ENCODE measurements at regions not wholly inside any gene's neighbourhood (a gene's known extent, or its start where the extent isn't known, plus 50 kb on each side); places are given as distances from the start of the nearest gene placed in this dataset.
"Not testable (repeated sequence)": the region's sequence is repeated elsewhere in the genome, so short reads cannot be mapped to it uniquely, and the experiment has no call there.

DNA sequence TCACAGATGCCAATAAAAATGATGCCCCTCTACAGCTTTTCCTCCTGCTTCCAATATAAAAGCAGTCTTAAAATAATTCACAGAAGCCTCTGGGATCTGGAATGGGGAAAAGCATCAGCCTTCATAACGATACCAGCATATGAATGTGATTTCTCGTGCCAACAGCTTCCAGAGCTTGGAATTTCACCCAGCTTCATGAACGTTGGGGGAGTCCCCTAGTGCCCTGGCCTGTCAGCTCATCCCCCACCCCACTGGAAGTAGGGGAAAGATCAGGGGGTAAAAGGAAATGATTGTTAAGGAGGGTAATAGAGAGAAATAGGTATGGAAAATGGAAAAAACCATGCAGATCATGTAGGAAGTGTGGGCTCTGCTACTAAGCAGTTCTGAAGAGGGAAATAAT is 253.6 kb downstream of the INHBA start:
- Mint-ChIP-seq H3K27me3 (no peaks in the 10 kb centered on the region), H3K4me1 (no peaks in the 10 kb centered on the region), H3K36me3 (ENCODE audit: low read depth) (no peaks in the 10 kb centered on the region), H3K27ac (no peak overlapping the region), H3K4me3 (no peak overlapping the region), H3K9me3 (peaks cover 9% of the 10 kb centered on the region)
- no peak for ATAC-seq (replicated peaks)

DNA sequence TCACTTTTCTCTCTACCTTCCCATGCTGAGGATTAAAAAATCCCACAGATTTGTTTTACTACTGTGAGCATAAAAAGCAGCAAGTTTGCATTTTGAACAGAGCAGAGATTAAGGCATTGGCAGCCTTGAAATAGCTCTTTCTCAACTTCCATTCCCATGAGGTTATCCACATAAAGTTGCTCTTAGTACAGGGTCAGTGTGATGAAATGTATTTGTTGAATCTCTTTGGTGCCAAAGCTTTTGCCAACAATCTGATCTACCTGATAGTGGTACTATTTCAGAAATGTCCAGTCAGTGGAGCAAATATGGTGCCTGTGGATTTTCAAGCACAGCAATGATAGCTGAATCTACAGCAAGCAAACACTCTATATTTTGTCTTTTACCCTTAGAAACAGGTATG is 254.8 kb downstream of the INHBA start:
- Mint-ChIP-seq H3K9me3 (peaks cover 4% of the 10 kb centered on the region), H3K36me3 (ENCODE audit: low read depth) (no peaks in the 10 kb centered on the region)

DNA sequence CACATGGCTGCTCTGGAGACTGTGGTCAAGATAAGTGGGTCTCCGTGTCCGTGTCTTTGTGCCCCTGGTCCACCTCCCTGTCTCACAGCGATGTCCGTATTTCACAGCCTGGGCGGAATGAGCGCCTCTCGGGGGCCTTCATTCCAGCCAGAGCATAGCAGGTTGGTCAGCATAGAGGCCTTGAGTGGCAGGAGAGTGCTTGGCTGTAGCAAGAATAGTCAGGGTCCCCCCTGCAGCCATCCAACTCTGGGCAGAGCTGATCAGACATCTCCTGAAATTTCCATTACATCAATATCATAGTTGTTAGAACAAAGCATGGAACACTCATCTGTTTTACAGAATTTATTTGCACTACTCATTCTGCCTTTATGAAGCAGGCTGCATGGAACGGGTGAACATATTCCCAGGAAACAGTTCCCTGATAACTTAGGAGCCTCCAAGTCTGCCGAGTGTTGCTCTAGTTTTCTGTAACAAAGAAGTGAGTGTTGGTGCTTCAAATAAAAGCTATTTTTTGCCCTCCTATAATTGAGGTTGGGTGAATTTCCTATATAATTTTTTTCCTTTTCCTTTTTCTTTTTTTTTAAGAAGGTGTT is 255.3 kb downstream of the INHBA start:
- no peaks in the 10 kb centered on the region for H3K4me1 Mint-ChIP-seq
- no peak overlapping the region for H3K27ac Mint-ChIP-seq
- no peak overlapping the region for H3K4me3 Mint-ChIP-seq
- no peaks in the 10 kb centered on the region for H3K27me3 Mint-ChIP-seq
- no peak for ATAC-seq (replicated peaks)
- H3K9me3 Mint-ChIP-seq = peaks cover 4% of the 10 kb centered on the region
- H3K36me3 Mint-ChIP-seq (ENCODE audit: low read depth) = no peaks in the 10 kb centered on the region

More for the DNA sequence above, 254.8 kb downstream of the INHBA start:
- Mint-ChIP-seq H3K27me3 (no peaks in the 10 kb centered on the region), H3K4me1 (no peaks in the 10 kb centered on the region), H3K4me3 (no peak overlapping the region), H3K27ac (no peak overlapping the region)
- no peak for ATAC-seq (replicated peaks)

DNA sequence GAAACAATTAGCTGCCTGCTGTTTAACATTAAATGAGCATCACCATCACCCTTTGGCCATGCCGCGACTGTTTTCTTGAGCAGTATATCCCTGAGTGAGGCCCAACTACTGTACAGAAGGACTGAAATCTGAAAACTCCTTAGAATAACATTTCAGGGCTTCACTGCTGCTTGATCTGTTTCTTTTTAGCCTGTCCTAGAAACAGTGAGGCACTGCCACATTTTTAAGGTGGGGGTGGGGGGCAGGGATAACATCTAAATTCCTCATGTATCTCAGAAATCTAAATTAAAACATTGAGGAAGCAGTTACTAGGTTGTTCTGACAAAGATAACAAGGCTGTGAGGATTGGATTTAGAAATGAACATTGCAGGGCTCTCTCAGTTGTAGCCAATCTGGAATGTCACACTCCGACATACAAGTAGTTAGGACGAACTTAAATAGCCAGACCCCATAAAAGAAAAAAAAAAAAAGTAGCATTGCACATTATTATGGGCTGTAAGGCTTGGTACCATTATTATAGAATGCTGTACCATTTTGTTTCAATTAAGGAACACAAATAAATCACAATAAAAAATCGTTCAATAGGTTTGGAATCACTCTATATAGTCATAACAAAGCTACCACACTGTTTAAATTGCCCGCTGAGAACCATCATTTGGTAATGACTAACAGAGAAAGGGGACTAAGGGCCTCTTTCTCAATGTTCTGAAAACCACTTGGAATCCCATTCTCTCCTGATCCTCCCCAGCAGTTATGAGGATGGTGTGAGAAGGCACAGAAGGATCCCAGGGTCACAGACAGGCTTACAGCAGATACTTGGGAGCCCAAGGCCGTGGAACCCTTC is 256.1 kb downstream of the INHBA start:
- Mint-ChIP-seq H3K4me3 (no peak overlapping the region), H3K4me1 (no peaks in the 10 kb centered on the region), H3K27me3 (no peaks in the 10 kb centered on the region), H3K9me3 (peaks cover 4% of the 10 kb centered on the region), H3K36me3 (ENCODE audit: low read depth) (no peaks in the 10 kb centered on the region), H3K27ac (no peak overlapping the region)
- no peak for ATAC-seq (replicated peaks)

DNA sequence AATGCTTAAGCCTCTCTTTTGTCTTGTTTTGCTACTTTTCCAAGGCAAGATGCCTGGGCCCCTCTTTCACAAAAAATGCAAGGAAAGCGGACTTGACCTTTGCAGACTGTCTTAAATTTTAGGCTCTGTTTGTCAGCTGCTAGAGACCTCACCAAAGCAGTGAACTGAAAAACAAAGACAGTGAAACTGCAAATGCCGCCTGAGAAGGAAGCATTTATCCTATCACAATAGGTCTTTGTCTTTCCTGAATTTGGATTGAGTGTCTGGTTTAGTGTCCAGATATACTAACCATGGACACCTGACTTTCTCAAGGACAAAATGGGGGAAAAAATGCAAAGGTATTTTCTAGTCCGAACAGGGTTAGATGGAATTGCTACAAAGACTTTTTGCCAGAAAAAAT is 256.9 kb downstream of the INHBA start:
- H3K4me1 Mint-ChIP-seq = no peaks in the 10 kb centered on the region
- no peaks in the 10 kb centered on the region for H3K27me3 Mint-ChIP-seq
- peaks cover 4% of the 10 kb centered on the region for H3K9me3 Mint-ChIP-seq
- H3K27ac Mint-ChIP-seq = no peak overlapping the region
- H3K36me3 Mint-ChIP-seq (ENCODE audit: low read depth) = no peaks in the 10 kb centered on the region
- H3K4me3 Mint-ChIP-seq = no peak overlapping the region
- no peak for ATAC-seq (replicated peaks)

DNA sequence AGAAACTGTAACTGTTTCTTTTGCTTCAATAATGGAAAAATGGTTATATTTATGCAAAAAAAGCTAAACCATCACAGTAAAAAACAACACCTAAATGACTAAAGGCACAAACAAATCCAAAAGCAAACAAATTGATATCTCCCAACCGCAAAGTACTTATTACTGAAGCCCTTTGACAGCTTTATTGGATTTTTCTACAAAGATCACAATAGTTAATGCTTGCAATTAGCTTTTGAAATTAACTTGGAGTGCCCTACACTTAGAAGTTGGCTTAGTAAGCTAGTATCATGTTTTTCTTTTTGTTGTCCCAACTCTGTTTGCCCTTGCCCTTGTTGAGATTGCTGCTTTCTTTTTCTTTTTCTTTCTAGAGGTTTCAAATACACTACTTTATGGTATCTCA is 257.5 kb downstream of the INHBA start:
- Mint-ChIP-seq H3K9me3 (peaks cover 1% of the 10 kb centered on the region), H3K27me3 (no peaks in the 10 kb centered on the region), H3K4me3 (no peak overlapping the region), H3K27ac (no peak overlapping the region), H3K36me3 (ENCODE audit: low read depth) (no peaks in the 10 kb centered on the region), H3K4me1 (no peaks in the 10 kb centered on the region)
- ATAC-seq (replicated peaks) = no peak

DNA sequence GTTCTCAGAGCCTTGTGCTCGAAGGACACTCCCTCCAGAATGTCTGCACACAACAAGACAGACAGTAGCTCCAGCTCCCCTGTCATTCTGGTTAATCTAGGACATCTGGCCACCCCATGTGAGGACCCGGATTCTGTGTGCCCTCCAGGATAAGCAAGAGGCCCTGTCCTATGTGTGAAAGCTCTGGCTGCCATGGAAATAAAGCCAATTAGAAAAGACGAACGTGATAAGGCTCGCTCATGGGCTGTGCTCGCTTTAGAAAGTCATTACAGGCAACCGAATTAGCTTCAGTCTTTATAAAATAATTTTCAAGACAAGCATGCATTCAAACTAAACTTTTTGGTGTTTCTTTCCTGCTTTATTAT is 263.4 kb downstream of the INHBA start:
- no peak overlapping the region for H3K27ac Mint-ChIP-seq
- H3K36me3 Mint-ChIP-seq (ENCODE audit: low read depth) = no peaks in the 10 kb centered on the region
- no peak for ATAC-seq (replicated peaks)
- H3K27me3 Mint-ChIP-seq = no peaks in the 10 kb centered on the region
- no peak overlapping the region for H3K4me3 Mint-ChIP-seq
- H3K9me3 Mint-ChIP-seq = peaks cover 8% of the 10 kb centered on the region
- H3K4me1 Mint-ChIP-seq = no peaks in the 10 kb centered on the region

DNA sequence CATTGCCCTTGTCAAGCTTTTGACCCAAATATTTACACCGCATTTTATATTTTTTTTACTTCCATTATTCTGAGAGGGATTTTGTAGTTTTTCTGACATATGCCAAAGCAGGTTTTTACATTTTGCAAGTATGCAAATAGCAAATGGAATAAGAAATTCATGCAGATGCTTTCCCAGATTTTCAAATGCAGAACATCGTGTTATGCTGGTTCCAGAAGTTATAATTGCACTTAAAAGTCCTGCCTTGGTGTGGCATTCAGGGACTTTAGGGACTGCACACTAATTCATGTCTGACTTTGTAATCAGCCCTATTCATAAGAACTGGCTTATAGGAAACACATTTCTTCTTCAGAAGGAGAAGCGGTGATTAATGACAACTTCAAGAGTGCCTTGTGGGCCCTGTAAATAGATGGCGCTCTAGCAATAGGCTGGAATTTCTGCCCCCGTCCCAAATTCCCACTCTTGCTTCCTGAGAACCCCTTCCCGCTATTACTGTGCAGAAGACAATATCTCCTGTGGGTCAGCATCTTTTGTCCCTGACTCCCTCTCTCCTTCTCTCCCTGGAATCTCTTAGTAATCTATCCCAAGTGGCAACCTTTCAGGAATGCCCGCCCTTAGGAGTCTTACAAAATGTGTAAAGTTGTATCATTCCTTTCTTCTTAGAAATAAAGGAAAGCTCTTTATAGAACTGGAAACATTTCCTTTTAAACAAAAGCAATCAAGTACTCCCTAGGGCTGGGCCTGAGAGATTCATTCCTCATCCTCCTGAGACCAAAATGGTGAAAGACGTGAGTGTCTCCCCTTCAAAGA is 264.0 kb downstream of the INHBA start:
- H3K4me3 Mint-ChIP-seq = no peak overlapping the region
- no peak overlapping the region for H3K27ac Mint-ChIP-seq
- no peaks in the 10 kb centered on the region for H3K27me3 Mint-ChIP-seq
- H3K9me3 Mint-ChIP-seq = peaks cover 11% of the 10 kb centered on the region
- no peaks in the 10 kb centered on the region for H3K4me1 Mint-ChIP-seq
- no peaks in the 10 kb centered on the region for H3K36me3 Mint-ChIP-seq (ENCODE audit: low read depth)
- ATAC-seq (replicated peaks) = no peak

DNA sequence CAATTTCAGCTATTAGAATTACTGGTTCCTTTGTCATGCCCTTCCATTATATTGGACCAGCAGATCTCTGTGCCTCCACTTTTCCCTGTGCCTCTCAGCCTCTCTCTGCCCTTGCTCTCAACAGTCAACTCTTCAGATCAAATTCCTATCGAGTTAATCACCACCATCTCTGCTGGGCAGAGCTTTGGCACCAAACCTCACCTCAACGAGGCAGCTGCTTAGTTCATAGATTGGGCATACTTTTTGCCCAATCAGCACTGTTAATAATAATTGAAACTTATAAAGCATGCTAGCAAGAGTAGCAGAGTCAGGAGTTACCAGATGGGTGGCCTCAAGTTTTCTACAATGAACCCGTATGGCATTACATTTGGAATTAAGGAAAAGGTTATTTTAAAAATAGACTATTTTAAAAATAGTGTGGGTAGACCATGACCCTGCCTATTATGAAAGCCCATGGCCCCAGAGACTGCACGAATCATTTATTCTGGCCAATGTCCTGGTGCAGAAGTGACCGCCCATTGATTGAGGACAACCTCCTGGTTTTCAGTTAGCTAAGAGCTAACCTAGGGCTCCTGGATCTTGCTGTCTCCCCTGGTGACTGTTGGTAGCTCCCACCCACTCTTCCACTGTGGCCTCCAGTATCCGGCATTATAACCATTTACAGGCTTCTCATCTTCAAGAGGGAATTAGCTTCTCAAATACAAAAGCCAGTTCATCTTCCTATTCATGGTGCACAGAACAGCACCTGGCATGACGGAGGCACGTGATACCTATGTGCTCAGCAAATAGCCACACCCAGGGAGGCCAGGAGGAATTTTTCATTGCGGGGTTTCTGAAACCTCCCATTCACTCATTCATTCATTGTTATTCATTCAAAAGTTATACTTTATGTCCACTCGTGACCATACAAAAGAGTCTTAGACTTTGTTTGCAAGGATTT is 265.4 kb downstream of the INHBA start:
- Mint-ChIP-seq H3K9me3 (peaks cover 11% of the 10 kb centered on the region), H3K4me3 (no peak overlapping the region), H3K4me1 (no peaks in the 10 kb centered on the region), H3K36me3 (ENCODE audit: low read depth) (no peaks in the 10 kb centered on the region), H3K27me3 (no peaks in the 10 kb centered on the region), H3K27ac (no peak overlapping the region)
- ATAC-seq (replicated peaks) = no peak

DNA sequence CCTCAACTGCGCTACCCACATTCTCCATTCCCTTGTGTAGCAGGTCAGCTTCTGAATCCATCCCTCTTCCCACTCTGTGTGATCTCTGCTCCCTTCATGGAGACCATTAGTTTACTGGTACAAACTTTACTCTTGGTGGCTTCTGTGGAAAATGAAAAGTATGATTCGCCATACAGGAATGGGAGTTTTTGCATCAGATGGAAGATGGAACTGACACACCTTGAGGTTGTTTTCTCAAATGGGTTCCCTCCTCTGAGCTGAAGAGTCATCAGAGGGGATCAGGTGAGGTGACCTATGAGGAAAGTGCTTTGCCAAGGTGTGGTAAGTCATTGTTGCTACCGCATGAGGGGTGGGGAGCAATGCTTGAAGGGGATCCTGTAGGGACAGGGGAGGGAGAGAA is 266.8 kb downstream of the INHBA start:
- no peaks in the 10 kb centered on the region for H3K27me3 Mint-ChIP-seq
- no peaks in the 10 kb centered on the region for H3K4me1 Mint-ChIP-seq
- no peak overlapping the region for H3K27ac Mint-ChIP-seq
- peaks cover 19% of the 10 kb centered on the region for H3K9me3 Mint-ChIP-seq
- H3K4me3 Mint-ChIP-seq = no peak overlapping the region
- ATAC-seq (replicated peaks) = no peak
- no peaks in the 10 kb centered on the region for H3K36me3 Mint-ChIP-seq (ENCODE audit: low read depth)

DNA sequence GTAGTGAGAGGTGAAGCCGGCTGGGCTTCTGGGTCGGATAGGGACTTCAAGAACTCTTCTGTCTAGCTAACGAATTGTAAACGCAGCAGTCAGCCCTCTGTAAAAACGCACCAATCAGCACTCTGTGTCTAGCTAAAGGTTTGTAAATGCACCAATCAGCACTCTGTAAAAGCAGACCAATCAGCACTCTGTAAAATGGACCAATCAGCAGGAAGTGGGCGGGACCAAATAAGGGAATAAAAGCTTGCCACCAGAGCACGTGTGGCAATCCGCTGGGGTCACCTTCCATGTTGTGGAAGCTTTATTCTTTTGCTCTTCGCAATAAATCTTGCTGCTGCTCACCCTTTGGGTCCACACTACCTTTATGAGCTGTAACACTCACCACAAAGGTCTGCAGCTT is 267.9 kb downstream of the INHBA start:
- not testable (repeated sequence) for H3K4me3 Mint-ChIP-seq

DNA sequence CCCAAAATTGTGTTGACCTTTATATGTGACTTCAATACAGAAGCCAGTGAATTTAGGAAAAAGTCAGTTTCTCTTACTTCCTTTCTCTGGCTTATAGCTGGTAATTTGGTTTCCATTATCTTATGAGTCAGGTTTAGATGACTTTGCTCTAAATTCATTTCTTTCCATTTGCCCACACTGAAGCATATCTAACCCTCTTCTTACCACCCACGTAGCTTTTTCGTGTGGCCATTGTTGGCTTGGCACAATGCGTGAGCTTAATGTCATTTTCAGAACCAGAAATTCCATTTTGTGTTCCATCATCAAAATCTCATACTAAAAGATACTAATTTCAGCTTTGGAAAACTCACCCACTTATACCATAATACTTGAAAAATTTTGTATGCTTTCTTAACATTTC is 271.2 kb downstream of the INHBA start:
- H3K27ac Mint-ChIP-seq = no peak overlapping the region
- no peaks in the 10 kb centered on the region for H3K4me1 Mint-ChIP-seq
- no peaks in the 10 kb centered on the region for H3K36me3 Mint-ChIP-seq (ENCODE audit: low read depth)
- peaks cover 31% of the 10 kb centered on the region for H3K9me3 Mint-ChIP-seq
- no peaks in the 10 kb centered on the region for H3K27me3 Mint-ChIP-seq
- ATAC-seq (replicated peaks) = no peak
- no peak overlapping the region for H3K4me3 Mint-ChIP-seq

More for the DNA sequence above, 267.9 kb downstream of the INHBA start:
- not testable (repeated sequence) for H3K36me3 Mint-ChIP-seq (ENCODE audit: low read depth); H3K4me1 Mint-ChIP-seq; ATAC-seq (replicated peaks); H3K27ac Mint-ChIP-seq; H3K27me3 Mint-ChIP-seq
- peaks cover 26% of the 10 kb centered on the region for H3K9me3 Mint-ChIP-seq

DNA sequence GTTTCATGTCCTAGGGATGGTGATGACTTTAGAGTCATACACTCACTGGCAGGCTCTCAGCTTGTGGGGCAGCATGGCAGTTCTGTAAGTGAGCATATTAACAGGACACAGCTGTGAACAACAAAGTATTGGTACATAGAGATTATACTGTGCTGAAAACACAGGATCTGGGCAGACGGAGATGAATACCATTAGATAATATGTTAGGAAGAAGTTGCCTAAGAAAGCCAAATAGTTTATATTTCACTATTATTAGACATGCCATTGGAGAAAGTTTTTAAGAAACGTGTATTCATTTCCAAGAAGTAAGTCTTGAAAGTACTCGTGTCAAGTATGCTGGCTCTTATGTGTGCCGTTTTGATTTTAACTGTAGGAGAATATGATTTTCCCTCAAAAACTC is 274.5 kb downstream of the INHBA start:
- ATAC-seq (replicated peaks) = no peak
- Mint-ChIP-seq H3K27ac (no peak overlapping the region), H3K4me1 (no peaks in the 10 kb centered on the region), H3K9me3 (peaks cover 31% of the 10 kb centered on the region), H3K27me3 (no peaks in the 10 kb centered on the region), H3K36me3 (ENCODE audit: low read depth) (no peaks in the 10 kb centered on the region), H3K4me3 (no peak overlapping the region)

DNA sequence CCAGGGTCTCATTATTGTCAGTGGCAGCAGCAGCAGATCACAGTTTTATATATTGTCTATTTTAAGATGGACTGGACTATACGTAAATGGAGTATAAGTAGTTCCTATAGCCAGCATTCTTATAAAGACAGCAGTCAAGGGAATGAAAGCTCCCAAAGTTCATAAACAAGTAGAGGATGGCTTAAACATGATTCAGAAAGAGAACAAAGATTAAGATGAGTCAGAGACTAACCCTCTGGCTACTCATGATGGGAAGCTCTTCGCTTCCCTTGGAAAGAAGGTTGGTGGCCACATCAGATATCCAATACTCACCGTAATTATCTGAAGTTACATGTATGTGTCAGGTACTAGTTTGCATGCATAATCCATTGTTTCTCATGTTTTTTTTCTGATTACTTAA is 277.0 kb downstream of the INHBA start:
- Mint-ChIP-seq H3K4me1 (no peaks in the 10 kb centered on the region), H3K27ac (no peak overlapping the region), H3K4me3 (no peak overlapping the region), H3K27me3 (no peaks in the 10 kb centered on the region), H3K36me3 (ENCODE audit: low read depth) (no peaks in the 10 kb centered on the region), H3K9me3 (peaks cover 27% of the 10 kb centered on the region)
- ATAC-seq (replicated peaks) = no peak
